ENCODE measurements at regions not wholly inside any gene's neighbourhood (a gene's known extent, or its start where the extent isn't known, plus 50 kb on each side); places are given as distances from the start of the nearest gene placed in this dataset.

DNA sequence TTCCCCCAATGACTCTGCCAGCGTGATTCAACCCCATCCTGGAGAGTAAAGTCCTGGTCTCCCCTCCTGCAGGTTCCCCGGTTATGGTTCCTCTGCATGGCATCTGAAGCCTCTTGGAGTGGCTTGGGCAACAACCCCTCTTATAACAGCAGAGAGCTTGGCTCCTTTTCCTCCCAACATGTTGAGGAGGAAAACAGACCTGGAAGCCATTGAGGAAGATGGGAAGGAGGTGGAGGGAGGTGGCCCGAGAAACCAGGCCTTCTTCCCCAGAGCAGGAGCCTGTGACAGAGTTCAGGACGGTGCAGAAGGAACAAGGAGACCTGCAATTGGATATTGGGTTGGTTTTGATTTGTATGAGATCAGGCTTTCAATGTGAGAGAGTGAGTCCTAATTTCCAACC lies 184.0 kb upstream of the ADCY1 start:
- peaks cover 0 to 3% (median 0%) of the 10 kb centered on the region in 4 donors for H3K27me3 ChIP-seq (ENCODE audit: control insufficient read depth in 4 of 4, insufficient read depth in 4 of 4, low read length in 3 of 4)
- no peak overlapping the region for H3K9ac ChIP-seq (ENCODE audit: low read depth in 1 of 2, low read length in 2 of 2)
- TF ChIP-seq EGR1 (IDR thresholded peaks at IDR 0.05; ENCODE audit: low read depth in 2 of 2) (no peak), TAF1 (conservative IDR thresholded peaks at IDR 0.05) (no peak), GABPA (IDR thresholded peaks at IDR 0.05 in 1 of 2, conservative IDR thresholded peaks at IDR 0.05 in 1 of 2) (no peak), HNF4A (conservative IDR thresholded peaks at IDR 0.05) (no peak), FOXA2 (IDR thresholded peaks at IDR 0.05) (no peak), HNF4G (IDR thresholded peaks at IDR 0.05) (no peak)
- TF ChIP-seq, protein P1, sequence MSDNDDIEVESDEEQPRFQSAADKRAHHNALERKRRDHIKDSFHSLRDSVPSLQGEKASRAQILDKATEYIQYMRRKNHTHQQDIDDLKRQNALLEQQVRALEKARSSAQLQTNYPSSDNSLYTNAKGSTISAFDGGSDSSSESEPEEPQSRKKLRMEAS (IDR thresholded peaks at IDR 0.05): no peak
- no peaks in the 10 kb centered on the region for H3K4me1 ChIP-seq (ENCODE audit: control insufficient read depth in 4 of 4, insufficient read depth in 4 of 4, low read length in 3 of 4)
- H3K9me3 ChIP-seq (ENCODE audit: control insufficient read depth in 4 of 4, low read length in 3 of 4): peaks cover 0 to 11% (median 3%) of the 10 kb centered on the region in 4 donors
- H3K36me3 ChIP-seq (ENCODE audit: control insufficient read depth in 4 of 4, insufficient read depth in 3 of 4, low read depth in 1 of 4, low read length in 3 of 4): no peaks in the 10 kb centered on the region
- 72% methylated on average over 4 of the region's 4 CpGs for WGBS
- DNase-seq (ENCODE audit: low spot score): no peak
- H3K4me3 ChIP-seq (ENCODE audit: low read depth in 1 of 3, low read length in 3 of 3): no peak overlapping the region
- H3K27ac ChIP-seq (ENCODE audit: low read depth in 1 of 2, low read length in 2 of 2): no peak overlapping the region

DNA sequence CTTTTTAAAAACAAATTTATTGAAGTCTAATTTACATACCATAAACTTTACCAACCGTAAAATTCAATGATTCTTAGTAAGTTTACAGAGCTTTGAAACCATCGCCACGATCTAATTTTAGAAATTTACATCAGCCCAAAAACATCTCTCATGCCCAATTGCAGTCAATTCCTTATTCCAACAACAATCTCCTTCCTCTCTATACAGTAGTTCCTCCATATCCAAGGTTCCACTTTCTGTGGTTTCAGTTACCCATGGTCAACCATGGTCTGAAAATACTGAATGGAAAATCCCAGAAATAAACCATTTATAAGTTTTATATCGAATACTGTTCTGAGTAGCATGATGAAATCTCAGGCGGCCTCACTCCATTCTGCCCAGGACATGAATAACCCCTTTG lies 183.4 kb upstream of the ADCY1 start:
- Histone ChIP-seq H3K9ac (ENCODE audit: low read depth in 1 of 2, low read length in 2 of 2) (no peak overlapping the region), H3K36me3 (ENCODE audit: control insufficient read depth in 4 of 4, insufficient read depth in 3 of 4, low read depth in 1 of 4, low read length in 3 of 4) (no peaks in the 10 kb centered on the region), H3K4me3 (ENCODE audit: low read depth in 1 of 3, low read length in 3 of 3) (no peak overlapping the region), H3K4me1 (ENCODE audit: control insufficient read depth in 4 of 4, insufficient read depth in 4 of 4, low read length in 3 of 4) (no peaks in the 10 kb centered on the region), H3K27me3 (ENCODE audit: control insufficient read depth in 4 of 4, insufficient read depth in 4 of 4, low read length in 3 of 4) (peaks cover 0 to 3% (median 0%) of the 10 kb centered on the region in 4 donors), H3K27ac (ENCODE audit: low read depth in 1 of 2, low read length in 2 of 2) (no peak overlapping the region), H3K9me3 (ENCODE audit: control insufficient read depth in 4 of 4, low read length in 3 of 4) (peaks cover 0 to 14% (median 3%) of the 10 kb centered on the region in 4 donors)
- TF ChIP-seq, protein P2, sequence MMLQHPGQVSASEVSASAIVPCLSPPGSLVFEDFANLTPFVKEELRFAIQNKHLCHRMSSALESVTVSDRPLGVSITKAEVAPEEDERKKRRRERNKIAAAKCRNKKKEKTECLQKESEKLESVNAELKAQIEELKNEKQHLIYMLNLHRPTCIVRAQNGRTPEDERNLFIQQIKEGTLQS (IDR thresholded peaks at IDR 0.05): no peak
- TF ChIP-seq FOXA2 (IDR thresholded peaks at IDR 0.05) (no peak), HNF4A (conservative IDR thresholded peaks at IDR 0.05) (no peak), SP1 (IDR thresholded peaks at IDR 0.05) (no peak), YY1 (IDR thresholded peaks at IDR 0.05) (no peak), TAF1 (conservative IDR thresholded peaks at IDR 0.05) (no peak), RAD21 (IDR thresholded peaks at IDR 0.05) (no peak), EGR1 (IDR thresholded peaks at IDR 0.05; ENCODE audit: low read depth in 2 of 2) (no peak), JUND (IDR thresholded peaks at IDR 0.05) (no peak), NR2F2 (IDR thresholded peaks at IDR 0.05) (no peak), GABPA (IDR thresholded peaks at IDR 0.05 in 1 of 2, conservative IDR thresholded peaks at IDR 0.05 in 1 of 2) (no peak), RXRA (IDR thresholded peaks at IDR 0.05) (no peak), FOXA1 (IDR thresholded peaks at IDR 0.05) (no peak), HNF4G (IDR thresholded peaks at IDR 0.05) (no peak)
- TF ChIP-seq, protein P1 (IDR thresholded peaks at IDR 0.05): no peak
- TF ChIP-seq, protein P3, sequence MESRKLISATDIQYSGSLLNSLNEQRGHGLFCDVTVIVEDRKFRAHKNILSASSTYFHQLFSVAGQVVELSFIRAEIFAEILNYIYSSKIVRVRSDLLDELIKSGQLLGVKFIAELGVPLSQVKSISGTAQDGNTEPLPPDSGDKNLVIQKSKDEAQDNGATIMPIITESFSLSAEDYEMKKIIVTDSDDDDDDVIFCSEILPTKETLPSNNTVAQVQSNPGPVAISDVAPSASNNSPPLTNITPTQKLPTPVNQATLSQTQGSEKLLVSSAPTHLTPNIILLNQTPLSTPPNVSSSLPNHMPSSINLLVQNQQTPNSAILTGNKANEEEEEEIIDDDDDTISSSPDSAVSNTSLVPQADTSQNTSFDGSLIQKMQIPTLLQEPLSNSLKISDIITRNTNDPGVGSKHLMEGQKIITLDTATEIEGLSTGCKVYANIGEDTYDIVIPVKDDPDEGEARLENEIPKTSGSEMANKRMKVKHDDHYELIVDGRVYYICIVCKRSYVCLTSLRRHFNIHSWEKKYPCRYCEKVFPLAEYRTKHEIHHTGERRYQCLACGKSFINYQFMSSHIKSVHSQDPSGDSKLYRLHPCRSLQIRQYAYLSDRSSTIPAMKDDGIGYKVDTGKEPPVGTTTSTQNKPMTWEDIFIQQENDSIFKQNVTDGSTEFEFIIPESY (IDR thresholded peaks at IDR 0.05): no peak
- TF ChIP-seq, protein P4, sequence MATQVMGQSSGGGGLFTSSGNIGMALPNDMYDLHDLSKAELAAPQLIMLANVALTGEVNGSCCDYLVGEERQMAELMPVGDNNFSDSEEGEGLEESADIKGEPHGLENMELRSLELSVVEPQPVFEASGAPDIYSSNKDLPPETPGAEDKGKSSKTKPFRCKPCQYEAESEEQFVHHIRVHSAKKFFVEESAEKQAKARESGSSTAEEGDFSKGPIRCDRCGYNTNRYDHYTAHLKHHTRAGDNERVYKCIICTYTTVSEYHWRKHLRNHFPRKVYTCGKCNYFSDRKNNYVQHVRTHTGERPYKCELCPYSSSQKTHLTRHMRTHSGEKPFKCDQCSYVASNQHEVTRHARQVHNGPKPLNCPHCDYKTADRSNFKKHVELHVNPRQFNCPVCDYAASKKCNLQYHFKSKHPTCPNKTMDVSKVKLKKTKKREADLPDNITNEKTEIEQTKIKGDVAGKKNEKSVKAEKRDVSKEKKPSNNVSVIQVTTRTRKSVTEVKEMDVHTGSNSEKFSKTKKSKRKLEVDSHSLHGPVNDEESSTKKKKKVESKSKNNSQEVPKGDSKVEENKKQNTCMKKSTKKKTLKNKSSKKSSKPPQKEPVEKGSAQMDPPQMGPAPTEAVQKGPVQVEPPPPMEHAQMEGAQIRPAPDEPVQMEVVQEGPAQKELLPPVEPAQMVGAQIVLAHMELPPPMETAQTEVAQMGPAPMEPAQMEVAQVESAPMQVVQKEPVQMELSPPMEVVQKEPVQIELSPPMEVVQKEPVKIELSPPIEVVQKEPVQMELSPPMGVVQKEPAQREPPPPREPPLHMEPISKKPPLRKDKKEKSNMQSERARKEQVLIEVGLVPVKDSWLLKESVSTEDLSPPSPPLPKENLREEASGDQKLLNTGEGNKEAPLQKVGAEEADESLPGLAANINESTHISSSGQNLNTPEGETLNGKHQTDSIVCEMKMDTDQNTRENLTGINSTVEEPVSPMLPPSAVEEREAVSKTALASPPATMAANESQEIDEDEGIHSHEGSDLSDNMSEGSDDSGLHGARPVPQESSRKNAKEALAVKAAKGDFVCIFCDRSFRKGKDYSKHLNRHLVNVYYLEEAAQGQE (IDR thresholded peaks at IDR 0.05): no peak
- TF ChIP-seq, protein P5, sequence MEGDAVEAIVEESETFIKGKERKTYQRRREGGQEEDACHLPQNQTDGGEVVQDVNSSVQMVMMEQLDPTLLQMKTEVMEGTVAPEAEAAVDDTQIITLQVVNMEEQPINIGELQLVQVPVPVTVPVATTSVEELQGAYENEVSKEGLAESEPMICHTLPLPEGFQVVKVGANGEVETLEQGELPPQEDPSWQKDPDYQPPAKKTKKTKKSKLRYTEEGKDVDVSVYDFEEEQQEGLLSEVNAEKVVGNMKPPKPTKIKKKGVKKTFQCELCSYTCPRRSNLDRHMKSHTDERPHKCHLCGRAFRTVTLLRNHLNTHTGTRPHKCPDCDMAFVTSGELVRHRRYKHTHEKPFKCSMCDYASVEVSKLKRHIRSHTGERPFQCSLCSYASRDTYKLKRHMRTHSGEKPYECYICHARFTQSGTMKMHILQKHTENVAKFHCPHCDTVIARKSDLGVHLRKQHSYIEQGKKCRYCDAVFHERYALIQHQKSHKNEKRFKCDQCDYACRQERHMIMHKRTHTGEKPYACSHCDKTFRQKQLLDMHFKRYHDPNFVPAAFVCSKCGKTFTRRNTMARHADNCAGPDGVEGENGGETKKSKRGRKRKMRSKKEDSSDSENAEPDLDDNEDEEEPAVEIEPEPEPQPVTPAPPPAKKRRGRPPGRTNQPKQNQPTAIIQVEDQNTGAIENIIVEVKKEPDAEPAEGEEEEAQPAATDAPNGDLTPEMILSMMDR (IDR thresholded peaks at IDR 0.05; ENCODE audit: low read depth, low read length, missing input control): no peak
- no peak for DNase-seq (ENCODE audit: low spot score)
- 84% methylated on average over 5 of the region's 5 CpGs for WGBS
